CMK (cell line): ENCODE measurements at regions not wholly inside any gene's neighbourhood (a gene's known extent, or its start where the extent isn't known, plus 50 kb on each side); places are given as distances from the start of the nearest gene placed in this dataset.
A peak's percentile ranks its signal among the peaks of the same experiment; 100 is the strongest.
"Not testable (repeated sequence)": the region's sequence is repeated elsewhere in the genome, so short reads cannot be mapped to it uniquely, and the experiment has no call there.

ENCODE experiments used
- DNase-seq: peaks from one replicate; pipeline ENCODE4 v3.0.0-alpha.2; 2010; ENCODE audit warnings: low read depth

GRCh38 chr17:31798205-31798724 is 60.8 kb downstream of the COPRS start:
- no peak for DNase-seq

- DNase-seq: not testable (repeated sequence)
Observed at GRCh38 chr17:31795941-31796340, 63.1 kb downstream of the COPRS start.

DNA sequence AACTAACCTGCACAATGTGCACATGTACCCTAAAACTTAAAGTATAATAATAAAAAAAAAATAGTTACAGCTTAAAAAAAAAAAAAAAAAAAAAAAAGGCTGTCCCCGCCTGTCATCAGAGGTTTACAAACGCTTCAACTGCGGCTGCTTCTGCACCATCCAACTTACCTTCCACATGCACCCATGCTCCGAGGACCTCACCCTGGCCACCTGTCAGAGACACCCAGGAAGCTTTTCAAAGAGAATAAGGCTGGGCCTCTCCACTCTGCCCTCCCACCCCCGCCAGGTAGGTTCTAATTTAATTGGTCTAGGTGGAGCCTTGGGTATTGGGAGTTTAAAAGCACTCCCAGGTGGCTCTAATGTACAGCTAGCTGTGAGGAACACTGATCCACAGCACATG is 64.9 kb downstream of the COPRS start:
- DNase-seq: no peak

- not testable (repeated sequence) for DNase-seq
Observed at GRCh38 chr17:31793634-31794033, 65.4 kb downstream of the COPRS start.

GRCh38 chr17:31792007-31792585 is 66.9 kb downstream of the COPRS start:
- no peak for DNase-seq

DNA sequence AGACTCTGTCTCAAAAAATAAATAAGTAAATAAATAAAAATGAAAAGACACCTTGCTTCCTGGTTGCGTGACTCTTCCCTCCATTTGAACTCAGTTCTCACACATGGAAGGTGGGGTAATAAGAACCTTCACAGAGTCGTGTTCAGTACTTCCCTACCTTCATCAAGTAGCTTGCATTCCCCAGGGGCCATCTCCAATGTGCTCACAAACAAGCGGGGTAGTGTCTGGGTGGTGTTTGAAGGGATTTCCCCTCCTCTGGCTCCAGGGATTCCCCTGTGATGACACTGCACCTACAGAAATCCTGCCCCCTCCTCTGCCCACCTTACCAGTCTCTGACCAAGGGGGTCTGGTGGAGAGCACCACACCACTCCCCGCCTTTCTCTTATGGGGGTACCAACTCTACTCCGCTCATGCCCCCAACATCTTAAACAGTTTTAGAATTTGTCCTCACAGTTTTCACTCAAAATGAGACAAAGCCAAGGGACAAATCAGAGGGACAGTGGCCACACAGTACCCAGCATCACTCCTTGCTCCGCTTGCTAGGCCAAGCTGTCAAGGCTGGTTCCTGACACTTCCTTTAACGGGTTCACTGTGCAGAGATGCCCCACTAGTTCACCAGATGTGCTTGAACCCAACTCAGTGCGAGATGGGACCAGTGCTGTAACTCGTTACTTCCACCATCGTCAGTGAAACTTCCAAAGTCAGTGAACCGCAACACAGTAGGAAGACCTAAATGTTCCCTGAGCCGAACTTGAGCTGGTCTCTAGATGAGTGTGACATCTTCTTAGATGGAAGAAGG is 69.1 kb downstream of the COPRS start:
- no peak for DNase-seq

DNA sequence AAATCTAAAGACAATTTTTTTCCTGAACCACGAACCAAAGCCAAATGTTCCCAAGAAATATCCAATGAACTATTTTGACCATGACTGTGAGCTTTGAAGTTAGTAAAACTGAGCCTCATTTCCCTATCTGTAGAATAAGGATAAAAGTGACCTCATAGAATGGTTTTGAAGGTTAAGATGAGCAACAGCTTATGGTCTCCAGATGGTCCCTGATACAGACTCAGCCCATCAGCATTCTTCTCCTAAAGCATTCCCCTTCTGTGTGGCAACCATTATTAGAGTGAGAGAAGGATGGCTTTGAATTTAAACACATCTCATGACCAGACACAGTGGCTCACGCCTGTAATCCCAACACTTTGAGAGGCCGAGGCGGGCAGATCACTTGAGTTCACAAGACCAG is 70.1 kb downstream of the COPRS start:
- no peak for DNase-seq

GRCh38 chr17:31788571-31788946 is 70.5 kb downstream of the COPRS start:
- DNase-seq: no peak

DNA sequence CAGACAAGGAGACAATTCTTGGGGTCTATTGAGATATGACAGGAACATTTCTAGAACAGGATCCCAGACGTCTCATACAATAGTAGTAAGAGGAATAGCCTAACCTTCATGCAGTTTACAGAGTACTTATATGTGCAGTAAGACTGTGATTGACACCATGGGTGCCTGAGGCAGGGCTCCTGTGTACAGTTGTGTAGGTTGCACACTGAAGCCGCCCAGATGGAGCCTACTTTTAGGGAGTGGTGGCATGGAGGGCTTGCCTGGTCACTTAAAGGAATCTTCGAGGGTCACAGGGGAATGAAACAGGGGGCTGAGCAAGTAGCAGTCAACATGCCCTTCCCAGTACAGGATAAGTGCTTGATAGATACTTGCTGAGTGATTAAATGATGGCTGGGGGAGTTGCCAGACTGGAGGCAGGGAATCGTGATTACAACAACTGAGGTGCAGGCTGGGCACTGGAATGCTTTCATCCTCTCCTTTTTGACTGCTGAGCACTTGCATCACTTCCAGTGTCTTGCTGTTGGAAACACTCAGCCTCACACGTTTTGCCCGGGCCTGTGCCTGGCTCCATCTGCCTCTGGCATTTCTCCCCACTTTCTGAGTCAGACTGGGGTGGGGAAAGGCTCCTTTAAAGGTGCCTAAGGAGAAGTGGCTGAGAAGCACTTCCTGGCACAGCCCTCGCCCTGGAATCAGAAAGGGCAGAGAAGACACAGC is 71.0 kb downstream of the COPRS start:
- DNase-seq: no peak

DNA sequence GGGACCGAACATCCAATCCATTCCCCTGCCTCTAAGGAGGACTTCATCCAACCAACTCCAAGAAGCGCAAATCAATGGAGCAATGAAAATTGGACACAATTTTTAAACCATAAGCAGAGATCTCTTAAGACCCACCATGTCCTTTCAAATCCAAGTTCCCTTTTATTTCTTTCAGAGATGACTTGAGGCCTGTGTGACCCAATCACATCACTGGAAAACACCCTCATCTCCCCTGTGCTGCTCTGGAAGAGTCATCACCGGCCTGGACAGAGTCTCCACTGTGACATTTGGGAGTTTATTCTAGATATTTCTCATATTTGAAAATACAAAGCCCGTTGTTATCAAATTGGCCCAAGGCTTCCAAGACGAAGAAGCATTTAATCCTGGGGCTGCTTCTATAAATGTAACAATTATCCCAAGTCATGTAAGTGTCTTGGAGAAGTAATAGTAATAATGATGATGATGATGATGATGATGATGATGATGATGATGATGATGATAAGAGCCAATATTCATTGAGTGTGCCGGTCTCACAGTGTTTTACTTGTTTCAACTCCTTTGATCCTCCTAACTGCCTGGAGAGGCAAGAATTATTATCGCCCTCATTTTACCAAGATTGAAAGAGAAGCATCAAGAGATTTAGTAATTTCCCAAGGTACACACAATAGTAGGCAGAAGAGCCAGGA is 72.1 kb downstream of the COPRS start:
- no peak for DNase-seq

GRCh38 chr17:31780483-31780882 is 78.6 kb downstream of the COPRS start:
- no peak for DNase-seq

DNA sequence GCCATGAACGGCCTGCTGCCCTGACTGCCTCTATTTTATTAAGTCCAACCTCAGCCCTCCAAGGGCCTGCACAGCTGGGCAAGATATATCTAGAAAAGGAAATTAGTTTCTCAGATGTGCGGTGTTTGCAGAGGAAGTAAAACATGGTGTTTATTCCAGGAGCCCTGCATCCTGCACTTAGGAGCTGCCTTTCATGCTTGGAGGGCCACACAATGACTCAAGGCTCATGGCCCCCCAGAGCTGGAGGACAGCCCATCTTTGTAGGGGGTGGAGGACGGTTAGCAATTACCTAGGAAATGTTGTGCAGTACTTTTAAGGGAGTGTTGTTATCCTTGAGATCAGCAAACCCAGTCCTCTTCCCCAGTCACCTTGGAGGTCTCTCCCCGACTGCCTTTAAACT is 80.5 kb downstream of the COPRS start:
- no peak for DNase-seq

- DNase-seq: not testable (repeated sequence)
Observed at GRCh38 chr17:31771328-31771727, 87.7 kb downstream of the COPRS start.

DNA sequence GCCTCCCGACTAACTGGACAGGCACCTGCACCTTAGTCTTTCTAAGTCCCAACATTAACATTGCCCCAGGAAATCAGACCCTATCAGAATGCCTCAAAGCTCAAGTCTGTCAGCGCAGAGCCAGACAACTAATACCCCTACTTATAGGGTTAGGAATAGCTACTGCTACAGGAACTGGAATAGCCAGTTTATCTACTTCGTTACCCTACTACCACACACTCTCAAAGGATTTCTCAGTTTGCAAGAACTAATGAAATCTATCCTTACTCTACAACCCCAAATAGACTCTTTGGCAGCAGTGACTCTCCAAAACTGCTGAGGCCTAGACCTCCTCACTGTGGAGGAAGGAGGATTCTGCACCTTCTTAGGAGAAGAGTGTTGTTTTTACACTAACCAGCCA is 88.5 kb downstream of the COPRS start:
- not testable (repeated sequence) for DNase-seq

DNA sequence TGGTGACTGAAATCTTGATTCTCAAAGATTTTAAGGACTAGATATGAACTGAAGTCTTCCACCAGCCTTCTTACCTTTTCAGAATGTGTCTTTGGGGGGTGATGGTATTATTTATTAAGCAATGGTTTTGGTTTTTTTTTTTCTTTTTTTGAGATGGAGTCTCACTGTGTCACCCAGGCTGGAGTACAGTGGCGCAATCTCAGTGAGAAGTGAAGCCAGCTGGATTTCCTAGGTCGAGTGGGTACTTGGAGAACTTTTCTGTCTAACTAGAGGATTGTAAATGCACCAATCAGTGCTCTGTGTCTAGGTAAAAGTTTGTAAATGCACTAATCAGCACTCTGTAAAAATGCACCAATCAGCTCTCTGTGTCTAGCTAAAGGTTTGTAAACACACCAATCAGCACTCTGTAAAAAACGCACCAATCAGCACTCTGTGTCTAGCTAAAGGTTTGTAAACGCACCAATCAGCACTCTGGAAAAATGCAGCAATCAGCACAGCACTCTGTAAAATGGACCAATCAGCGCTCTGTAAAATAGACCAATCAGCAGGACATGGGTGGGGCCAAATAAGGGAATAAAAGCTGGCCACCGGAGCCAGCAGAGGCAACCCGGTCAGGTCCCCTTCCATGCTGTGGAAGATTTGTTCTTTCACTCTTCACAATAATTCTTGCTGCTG is 97.1 kb downstream of the COPRS start:
- peak; percentile 8 for DNase-seq

GRCh38 chr17:31758646-31759045 is 100.4 kb downstream of the COPRS start:
- DNase-seq: no peak

- no peak for DNase-seq
Observed at GRCh38 chr17:31757097-31757496, 101.9 kb downstream of the COPRS start.

- DNase-seq: no peak
Observed at GRCh38 chr17:31754239-31754945, 104.7 kb downstream of the COPRS start.

DNA sequence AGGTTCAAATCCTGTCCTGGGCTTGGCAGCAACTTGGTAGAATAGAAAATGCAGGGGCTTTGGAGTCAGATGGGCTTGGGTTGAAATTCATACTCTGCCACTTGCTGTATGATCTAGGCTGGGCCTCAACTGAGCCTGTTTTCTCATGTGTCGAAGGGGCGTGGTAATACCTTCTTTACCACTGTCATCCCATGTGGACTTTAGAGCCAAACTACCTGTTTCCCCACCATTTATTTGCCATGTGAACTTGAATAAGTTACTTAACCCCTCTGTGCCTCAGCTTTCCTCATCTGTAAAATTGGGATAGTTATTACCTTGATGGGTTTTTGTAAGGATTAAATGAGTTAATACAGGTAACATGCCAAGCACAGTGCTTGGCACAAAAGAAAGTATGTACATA is 106.0 kb downstream of the COPRS start:
- no peak for DNase-seq

DNA sequence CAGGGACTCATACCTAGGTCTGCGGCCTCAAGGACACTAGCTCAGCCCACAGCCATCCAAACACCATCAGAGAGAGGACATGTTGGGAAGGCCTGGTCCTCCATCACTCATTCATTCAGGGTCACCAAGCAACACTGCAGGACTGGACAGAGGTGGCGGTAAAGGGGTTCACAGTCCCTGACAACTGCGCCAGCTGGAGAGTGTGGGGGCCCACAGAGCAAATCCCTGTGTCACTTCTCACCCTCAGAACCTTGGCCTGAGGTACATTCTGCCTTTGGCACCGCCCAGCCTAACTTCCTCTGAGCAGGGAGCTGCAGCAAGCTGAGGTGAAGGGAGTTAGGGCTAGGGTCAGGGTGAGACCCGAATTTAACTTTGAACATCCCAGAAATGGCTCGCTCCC is 106.5 kb downstream of the COPRS start:
- DNase-seq: no peak

DNA sequence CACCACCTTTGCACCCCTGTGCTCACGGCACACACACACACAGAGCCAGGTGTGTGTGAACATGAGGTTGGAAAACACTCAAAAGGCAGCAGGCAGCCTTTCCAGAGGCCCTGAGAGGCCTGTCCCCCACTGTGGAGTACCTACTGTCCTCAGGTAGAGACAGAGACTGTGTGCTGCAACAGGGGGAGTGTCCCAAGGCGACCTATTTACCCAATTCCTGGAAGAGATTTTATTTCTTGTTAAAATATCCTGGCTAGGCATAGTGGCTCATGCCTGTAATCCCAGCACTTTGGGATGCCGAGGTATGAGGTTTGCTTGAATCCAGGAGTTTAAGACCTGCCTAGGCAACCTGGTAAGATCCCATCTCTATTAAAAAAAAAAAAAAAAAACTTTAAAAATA is 108.5 kb downstream of the COPRS start:
- no peak for DNase-seq
